Umbilical cord (tissue), 1 donor: ENCODE measurements at regions not wholly inside any gene's neighbourhood (a gene's known extent, or its start where the extent isn't known, plus 50 kb on each side); places are given as distances from the start of the nearest gene placed in this dataset.
A peak's percentile ranks its signal among the peaks of the same experiment; 100 is the strongest.

ENCODE experiments used
- DNase-seq: peaks from one replicate; pipeline ENCODE4 v3.0.0-alpha.2; 2015; ENCODE audit warnings: low spot score

GRCh38 chr2:153196378-153197058 lies 282.0 kb downstream of the RPRM start:
- DNase-seq: no peak

- no peak for DNase-seq
Observed at GRCh38 chr2:153195342-153195741, 283.2 kb downstream of the RPRM start.

GRCh38 chr2:153189091-153189888 lies 289.3 kb downstream of the RPRM start:
- no peak for DNase-seq

DNA sequence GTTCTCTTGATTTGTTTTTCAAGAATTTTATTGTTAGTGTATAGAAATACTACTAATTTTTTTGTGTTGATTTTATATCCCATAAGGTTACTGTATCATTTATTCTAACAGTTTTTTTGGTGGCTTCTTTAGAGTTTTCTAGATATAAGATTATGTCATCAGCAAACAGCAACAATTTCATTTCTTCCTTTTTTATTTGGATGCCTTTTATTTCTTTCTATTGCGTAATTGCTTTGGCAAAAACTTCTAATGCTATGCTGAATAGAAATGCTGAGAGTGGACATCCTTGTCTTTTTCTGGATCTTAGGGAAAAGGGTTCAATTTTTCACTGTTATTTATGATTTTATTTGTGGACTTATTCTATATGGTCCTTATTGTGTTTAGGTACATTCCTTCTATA lies 298.8 kb downstream of the RPRM start:
- DNase-seq: no peak

- DNase-seq: no peak
Observed at GRCh38 chr2:153169609-153170008, 309.0 kb downstream of the RPRM start.

- DNase-seq: no peak
Observed at GRCh38 chr2:153165021-153165420, 313.5 kb downstream of the RPRM start.

- DNase-seq: peak; percentile 42
Observed at GRCh38 chr2:153163055-153163454, 315.5 kb downstream of the RPRM start.

GRCh38 chr2:153156743-153157142 lies 321.8 kb downstream of the RPRM start:
- DNase-seq: peak; percentile 84

DNA sequence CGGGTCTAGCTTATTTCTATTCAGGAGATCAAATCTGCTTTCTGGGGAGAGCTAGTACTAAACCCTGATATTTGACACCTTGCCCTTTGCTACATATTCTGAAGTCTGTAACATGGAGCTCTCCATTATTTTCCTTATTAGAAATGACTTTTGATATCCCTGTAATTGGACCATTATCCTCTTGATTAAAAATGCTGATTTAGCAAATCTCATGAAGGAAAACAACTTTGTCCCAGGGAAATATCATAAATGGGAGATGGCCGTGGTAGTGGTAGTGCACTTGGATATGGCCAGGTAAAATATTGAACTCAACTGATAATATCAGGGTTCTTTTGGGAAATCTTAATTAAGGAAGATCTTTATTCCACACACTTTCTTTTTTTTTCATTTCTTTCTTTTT lies 326.5 kb downstream of the RPRM start:
- no peak for DNase-seq

GRCh38 chr2:153145470-153145978 lies 333.0 kb downstream of the RPRM start:
- no peak for DNase-seq

GRCh38 chr2:153143540-153143939 lies 335.0 kb downstream of the RPRM start:
- DNase-seq: peak; percentile 95

GRCh38 chr2:153140498-153140897 lies 338.1 kb downstream of the RPRM start:
- no peak for DNase-seq

DNA sequence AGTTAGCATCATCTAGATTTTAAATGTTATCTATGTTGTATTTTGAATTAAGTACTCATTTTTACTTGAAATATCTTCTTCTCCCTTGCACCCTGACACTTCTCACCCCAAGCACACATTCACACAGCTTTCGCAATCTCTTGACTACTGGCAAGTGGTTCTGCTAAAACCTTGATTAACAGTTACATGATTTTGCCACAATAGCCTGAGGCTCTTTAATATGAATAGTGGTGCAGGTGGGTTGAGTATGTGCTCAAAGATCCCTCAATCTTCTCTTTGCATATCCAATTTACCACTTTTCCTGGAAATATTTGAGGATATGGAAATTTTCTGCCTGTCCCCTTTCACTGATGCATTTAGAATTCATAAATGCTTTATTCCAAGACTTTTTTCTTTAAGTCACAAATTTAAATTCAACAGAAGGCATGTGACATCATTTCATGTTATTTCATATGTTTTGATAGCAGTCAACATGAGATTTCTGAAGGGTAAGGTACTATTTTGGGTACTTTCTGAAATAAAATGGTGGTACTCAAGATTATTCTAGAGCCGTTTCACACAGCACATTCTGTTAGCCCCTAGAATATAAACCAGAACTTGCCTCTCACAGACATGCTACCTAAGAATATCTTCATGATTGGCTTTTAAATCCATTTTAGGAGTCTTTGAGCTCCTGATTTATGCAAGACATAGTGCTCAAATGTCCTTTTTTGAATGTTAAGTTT lies 339.7 kb downstream of the RPRM start:
- no peak for DNase-seq

- DNase-seq: peak; percentile 85
Observed at GRCh38 chr2:153136216-153136615, 342.3 kb downstream of the RPRM start.

GRCh38 chr2:153134725-153135124 lies 343.8 kb downstream of the RPRM start:
- DNase-seq: no peak

GRCh38 chr2:153133716-153134115 lies 344.8 kb downstream of the RPRM start:
- no peak for DNase-seq

DNA sequence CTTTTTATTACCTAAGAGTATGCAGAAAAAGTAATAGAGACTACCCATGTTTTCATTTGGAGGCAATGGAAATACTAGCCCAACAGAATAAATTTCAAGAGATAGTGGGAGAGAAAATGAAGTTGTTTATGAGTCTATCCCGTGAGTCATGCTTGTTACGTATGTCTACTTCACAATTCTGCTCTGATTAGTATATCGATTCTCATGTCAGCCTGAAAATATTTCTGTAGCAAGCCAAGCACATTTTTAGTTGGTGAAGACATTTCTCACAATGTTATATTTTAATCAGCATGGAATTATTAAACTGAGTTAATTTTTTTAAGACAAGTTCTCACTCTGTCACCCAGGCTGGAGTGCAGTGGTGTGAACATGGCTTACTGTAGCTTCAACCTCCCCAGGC lies 346.1 kb downstream of the RPRM start:
- DNase-seq: no peak

DNA sequence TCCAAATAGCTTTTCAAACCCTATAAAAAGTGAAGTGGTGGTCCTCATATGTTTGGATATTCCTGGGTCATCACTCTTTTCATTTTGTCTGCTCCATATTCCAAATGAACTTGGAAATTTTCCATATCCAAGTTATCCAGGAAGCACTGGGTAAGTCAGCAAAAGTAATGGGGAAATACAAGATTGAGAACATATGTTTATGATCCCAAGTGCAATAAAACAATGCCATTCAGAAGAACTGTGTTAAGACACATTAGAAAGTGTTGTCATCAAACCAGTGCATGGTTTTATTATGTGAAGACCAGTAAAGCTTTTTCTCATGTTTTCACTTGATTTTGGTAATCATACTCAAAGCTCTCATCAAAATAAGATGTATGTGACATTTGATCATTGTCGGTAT lies 363.4 kb downstream of the RPRM start:
- DNase-seq: no peak

DNA sequence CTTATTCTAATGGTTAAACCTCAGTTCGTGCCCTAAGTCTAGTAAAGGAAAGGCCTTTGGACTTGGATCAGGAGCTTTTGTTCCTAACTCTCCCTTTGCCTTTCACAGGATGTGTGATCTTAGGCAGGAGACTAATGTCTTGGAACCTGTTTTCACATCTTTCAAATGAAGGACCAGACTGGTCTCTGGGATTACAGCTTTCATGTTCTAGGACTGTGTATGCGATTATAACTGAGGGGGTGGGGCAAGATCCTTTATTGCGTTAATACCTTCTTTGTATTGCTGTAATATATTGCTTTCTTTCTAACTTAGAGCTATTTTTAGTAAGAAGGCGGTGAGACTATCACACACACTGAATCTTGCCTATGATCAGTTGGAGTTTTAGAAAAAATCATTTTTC lies 368.1 kb downstream of the RPRM start:
- DNase-seq: peak; percentile 25

- DNase-seq: peak; percentile 17
Observed at GRCh38 chr2:153109793-153110192, 368.8 kb downstream of the RPRM start.

- no peak for DNase-seq
Observed at GRCh38 chr2:153106802-153107477, 371.6 kb downstream of the RPRM start.
